Progenitor cell of endocrine pancreas (in vitro differentiated cells): ENCODE measurements at regions not wholly inside any gene's neighbourhood (a gene's known extent, or its start where the extent isn't known, plus 50 kb on each side); places are given as distances from the start of the nearest gene placed in this dataset.
"Not testable (repeated sequence)": the region's sequence is repeated elsewhere in the genome, so short reads cannot be mapped to it uniquely, and the experiment has no call there.

Experiments used
- DNase-seq: peaks from one replicate; pipeline ENCODE4 v3.0.0; 2021; ENCODE audit warnings: low spot score; ENCODE audit not compliant: unreplicated experiment
- H3K27ac Mint-ChIP-seq: 2 replicates; pipeline ENCODE4 v1.8.0; 2021; ENCODE audit warnings: mild to moderate bottlenecking, moderate library complexity, mixed read lengths
- H3K27me3 Mint-ChIP-seq: 2 replicates; pipeline ENCODE4 v1.8.0; 2021; ENCODE audit warnings: mixed read lengths
- H3K36me3 Mint-ChIP-seq: 2 replicates; pipeline ENCODE4 v1.8.0; 2022; ENCODE audit warnings: mixed read lengths; ENCODE audit not compliant: insufficient read depth
- H3K4me1 Mint-ChIP-seq: 2 replicates; pipeline ENCODE4 v1.8.0; 2021; ENCODE audit warnings: low read depth, mixed read lengths
- H3K4me3 Mint-ChIP-seq: 2 replicates; pipeline ENCODE4 v1.8.0; 2021; ENCODE audit warnings: low read depth, mild to moderate bottlenecking, moderate library complexity, mixed read lengths
- H3K9me3 Mint-ChIP-seq: 2 replicates; pipeline ENCODE4 v1.8.0; 2021; ENCODE audit warnings: low read depth, mixed read lengths
- TF ChIP-seq, protein P1 (sequence below): fragments of 200-600 bp; sonication (generic); IDR thresholded peaks from one replicate; pipeline ENCODE4 v1.5.0; 2021; ENCODE audit warnings: antibody characterized with exemption, mild to moderate bottlenecking; ENCODE audit not compliant: unreplicated experiment

DNA sequence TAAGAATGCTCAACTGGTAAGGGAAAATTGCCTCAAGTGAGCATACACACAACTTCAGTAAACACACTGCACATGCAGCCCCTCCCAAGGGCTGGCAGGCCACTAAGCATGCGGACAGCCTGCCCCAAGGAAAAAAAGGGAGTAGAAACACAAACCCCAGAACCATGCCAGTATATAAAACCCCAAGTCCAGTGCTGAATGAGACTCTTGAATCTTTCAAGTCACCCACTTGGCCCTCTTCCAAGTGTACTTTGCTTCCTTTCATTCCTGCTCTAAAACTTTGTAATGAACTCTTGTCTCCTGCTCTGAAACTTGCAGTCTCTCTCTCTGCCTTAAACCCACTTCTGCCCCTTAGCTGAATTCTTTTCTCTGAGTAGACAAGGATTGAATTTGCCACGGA lies 736.4 kb downstream of the RNF144A start:
- no peak overlapping the region for H3K27ac Mint-ChIP-seq
- peaks cover 15% of the 10 kb centered on the region for H3K9me3 Mint-ChIP-seq
- no peak overlapping the region for H3K4me3 Mint-ChIP-seq
- no peaks in the 10 kb centered on the region for H3K27me3 Mint-ChIP-seq
- no peaks in the 10 kb centered on the region for H3K36me3 Mint-ChIP-seq
- DNase-seq = no peak
- no peaks in the 10 kb centered on the region for H3K4me1 Mint-ChIP-seq
- TF ChIP-seq, protein P1, sequence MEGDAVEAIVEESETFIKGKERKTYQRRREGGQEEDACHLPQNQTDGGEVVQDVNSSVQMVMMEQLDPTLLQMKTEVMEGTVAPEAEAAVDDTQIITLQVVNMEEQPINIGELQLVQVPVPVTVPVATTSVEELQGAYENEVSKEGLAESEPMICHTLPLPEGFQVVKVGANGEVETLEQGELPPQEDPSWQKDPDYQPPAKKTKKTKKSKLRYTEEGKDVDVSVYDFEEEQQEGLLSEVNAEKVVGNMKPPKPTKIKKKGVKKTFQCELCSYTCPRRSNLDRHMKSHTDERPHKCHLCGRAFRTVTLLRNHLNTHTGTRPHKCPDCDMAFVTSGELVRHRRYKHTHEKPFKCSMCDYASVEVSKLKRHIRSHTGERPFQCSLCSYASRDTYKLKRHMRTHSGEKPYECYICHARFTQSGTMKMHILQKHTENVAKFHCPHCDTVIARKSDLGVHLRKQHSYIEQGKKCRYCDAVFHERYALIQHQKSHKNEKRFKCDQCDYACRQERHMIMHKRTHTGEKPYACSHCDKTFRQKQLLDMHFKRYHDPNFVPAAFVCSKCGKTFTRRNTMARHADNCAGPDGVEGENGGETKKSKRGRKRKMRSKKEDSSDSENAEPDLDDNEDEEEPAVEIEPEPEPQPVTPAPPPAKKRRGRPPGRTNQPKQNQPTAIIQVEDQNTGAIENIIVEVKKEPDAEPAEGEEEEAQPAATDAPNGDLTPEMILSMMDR = no peak

DNA sequence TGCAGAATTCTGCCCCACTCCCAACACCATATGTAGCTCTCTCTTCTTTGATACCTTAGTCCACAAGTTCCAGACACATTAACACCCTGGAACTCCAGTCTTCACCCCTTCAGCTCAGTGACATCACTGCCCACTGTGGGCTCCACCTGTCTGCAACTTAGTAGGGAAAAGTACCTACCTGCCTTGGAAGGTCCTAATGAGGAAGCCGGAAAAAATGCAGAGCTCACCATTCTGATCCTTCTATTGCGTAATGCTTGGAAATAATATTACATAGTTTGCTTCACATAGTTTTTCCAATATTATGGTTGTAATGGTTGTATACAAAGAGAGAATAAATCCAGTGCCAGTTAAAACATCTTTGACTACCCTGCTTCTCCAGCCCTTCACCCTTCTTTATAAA lies 738.4 kb downstream of the RNF144A start:
- Mint-ChIP-seq H3K27me3 (no peaks in the 10 kb centered on the region), H3K9me3 (peaks cover 21% of the 10 kb centered on the region), H3K4me3 (no peak overlapping the region), H3K4me1 (no peaks in the 10 kb centered on the region), H3K36me3 (no peaks in the 10 kb centered on the region), H3K27ac (no peak overlapping the region)
- no peak for DNase-seq
- TF ChIP-seq, protein P1 = no peak

GRCh38 chr2:7657526-7657925 lies 740.3 kb downstream of the RNF144A start:
- not testable (repeated sequence) for H3K36me3 Mint-ChIP-seq, H3K27ac Mint-ChIP-seq, DNase-seq, H3K4me3 Mint-ChIP-seq, H3K27me3 Mint-ChIP-seq, H3K4me1 Mint-ChIP-seq
- peaks cover 18% of the 10 kb centered on the region for H3K9me3 Mint-ChIP-seq

DNA sequence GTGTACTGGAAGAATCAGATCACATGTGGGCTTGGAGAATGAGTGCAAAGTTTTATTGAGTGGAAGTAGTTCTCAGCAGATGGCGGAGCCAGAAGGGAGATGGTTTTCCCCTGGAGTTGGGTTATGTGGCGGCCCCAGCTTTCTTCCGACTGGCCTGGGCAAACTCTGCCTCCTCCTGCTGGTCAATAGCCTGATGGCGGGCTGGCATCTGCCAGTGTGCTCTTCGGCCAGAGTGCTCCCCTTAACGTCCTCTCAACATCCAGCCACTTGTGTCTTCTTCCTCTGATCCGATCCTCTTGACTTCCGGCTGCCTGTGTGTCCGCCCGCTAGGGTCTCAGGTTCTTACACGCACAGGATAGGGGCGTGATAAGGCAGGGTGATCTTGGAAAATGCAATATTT lies 741.3 kb downstream of the RNF144A start:
- TF ChIP-seq, protein P1 = no peak
- Mint-ChIP-seq H3K4me1 (no peaks in the 10 kb centered on the region), H3K27ac (no peak overlapping the region), H3K27me3 (no peaks in the 10 kb centered on the region), H3K4me3 (no peak overlapping the region), H3K36me3 (no peaks in the 10 kb centered on the region), H3K9me3 (peaks cover 16% of the 10 kb centered on the region)
- no peak for DNase-seq

DNA sequence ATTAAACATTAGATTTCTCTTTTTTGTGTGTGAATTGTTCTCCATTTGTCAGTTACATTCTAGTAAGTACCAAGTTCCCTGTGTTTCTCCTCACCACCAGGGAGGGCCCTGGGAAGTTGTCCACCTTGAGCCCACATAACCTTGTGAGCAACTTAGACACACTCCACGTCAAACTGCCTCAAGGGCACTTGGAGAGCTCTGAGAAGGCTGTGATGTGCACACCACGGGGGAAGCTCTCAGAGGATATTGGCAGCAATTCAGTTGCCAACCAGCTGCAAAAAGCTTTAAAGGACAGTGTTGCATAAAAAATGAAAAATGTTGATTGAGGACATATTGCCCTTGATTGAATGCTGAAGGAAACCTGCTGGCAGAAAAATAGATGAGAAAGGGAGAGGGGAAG lies 743.6 kb downstream of the RNF144A start:
- Mint-ChIP-seq H3K27ac (no peak overlapping the region), H3K4me1 (no peaks in the 10 kb centered on the region), H3K4me3 (no peak overlapping the region), H3K9me3 (peaks cover 6% of the 10 kb centered on the region), H3K27me3 (no peaks in the 10 kb centered on the region), H3K36me3 (no peaks in the 10 kb centered on the region)
- DNase-seq = no peak
- TF ChIP-seq, protein P1 = no peak

DNA sequence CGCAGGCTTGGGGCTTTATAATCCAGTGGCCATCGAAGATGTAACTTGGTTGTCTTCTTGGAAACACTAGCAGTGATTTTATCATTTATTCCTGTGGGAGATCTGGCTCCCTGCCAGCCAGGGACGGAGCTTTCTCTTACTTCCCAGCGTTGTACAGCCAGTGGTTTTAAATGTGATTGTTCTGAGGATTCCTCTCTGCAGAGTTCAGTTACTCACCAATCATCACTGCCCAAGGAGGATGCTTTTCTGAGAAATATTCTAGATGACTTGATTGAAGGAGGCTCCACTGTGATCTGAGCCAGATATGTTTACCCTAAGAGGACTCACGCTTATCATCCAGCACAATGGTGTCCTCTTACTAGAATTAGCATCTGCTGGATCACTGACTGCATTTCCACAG lies 744.3 kb downstream of the RNF144A start:
- TF ChIP-seq, protein P1 = no peak
- Mint-ChIP-seq H3K4me1 (no peaks in the 10 kb centered on the region), H3K4me3 (no peak overlapping the region), H3K36me3 (no peaks in the 10 kb centered on the region), H3K27me3 (no peaks in the 10 kb centered on the region), H3K9me3 (peaks cover 6% of the 10 kb centered on the region), H3K27ac (no peak overlapping the region)
- DNase-seq = no peak
